LNCAP (cell line): ENCODE measurements at regions not wholly inside any gene's neighbourhood (a gene's known extent, or its start where the extent isn't known, plus 50 kb on each side); places are given as distances from the start of the nearest gene placed in this dataset.

Experiments used
- CTCF ChIP-seq: fragments of 450-650 bp; IDR thresholded peaks from 2 replicates; pipeline ENCODE4 v1.5.1; 2017; ENCODE audit warnings: mild to moderate bottlenecking

DNA sequence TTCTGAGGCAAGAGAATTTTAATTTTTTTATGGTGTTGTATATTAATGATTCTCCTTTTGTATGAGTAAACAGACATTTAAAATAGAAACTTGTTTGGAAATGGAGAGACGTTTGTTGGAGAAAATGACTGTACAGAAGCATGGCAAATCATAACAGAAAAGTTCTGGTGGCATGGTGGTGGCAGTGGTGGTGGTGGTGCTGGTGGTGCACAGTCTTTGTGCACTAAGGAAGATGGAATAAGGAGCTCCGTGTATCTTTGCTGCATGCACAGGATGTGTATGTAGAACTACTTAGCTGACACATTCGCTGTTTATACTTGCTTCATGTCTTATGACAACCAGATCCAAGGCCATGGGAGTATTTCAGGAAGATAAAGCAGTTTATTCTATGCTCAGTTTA, 294.9 kb downstream of the UTRN start:
- no peak for TF ChIP-seq CTCF

DNA sequence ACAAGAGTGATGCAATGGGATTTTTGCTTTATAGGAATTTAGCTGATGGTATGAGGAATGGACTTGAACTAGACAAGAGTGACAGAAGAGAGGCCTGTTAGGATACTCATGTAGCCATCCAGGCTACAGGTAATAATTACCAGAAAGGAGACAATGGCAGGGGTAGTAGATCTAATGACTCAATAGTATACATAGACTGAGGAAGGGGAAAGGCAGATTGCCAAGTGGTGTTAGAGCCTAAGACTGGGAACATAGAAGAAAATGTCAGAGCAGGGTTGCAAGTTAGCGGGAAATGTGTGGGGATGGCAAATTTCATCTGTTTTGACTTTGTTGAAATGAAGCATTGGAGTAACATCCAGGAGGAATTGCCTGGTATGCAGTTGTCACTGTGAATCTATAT, 295.6 kb downstream of the UTRN start:
- TF ChIP-seq CTCF: no peak

DNA sequence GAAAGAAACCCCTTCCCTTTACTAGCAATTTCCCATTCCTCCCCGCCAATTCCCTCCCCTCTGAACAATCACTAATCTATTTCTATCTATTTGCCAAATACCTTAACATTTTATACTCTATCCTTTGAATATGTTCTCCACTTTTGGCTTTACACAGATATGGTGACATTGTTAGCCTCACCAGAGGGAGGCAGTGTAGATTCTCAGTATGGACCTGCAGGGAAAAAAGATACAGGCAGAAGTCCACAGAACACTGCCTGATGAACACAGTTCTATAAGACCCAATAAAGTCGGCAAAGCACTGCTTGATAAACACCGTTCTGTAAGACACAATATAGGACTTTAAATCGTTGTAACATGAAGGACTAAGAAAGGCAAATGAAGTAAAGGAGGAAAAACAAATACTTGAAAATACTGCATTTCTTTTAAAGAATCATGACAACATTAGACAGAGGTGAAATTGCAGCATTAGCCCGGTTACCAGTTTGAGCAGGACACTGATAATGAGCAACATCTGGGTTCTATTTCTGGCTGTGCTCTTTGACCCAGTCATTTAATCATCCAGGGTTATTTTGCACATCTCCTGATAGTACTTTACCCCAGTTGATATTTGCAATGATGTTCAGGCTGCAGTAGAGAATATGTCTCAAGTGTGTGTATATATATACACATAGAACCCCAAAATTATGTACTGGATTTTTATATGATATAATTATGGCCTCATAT, 296.8 kb downstream of the UTRN start:
- peak; percentile 73 for TF ChIP-seq CTCF

- TF ChIP-seq CTCF: no peak
Measured at GRCh38 chr6:144582939-144583613, 297.9 kb downstream of the UTRN start.

DNA sequence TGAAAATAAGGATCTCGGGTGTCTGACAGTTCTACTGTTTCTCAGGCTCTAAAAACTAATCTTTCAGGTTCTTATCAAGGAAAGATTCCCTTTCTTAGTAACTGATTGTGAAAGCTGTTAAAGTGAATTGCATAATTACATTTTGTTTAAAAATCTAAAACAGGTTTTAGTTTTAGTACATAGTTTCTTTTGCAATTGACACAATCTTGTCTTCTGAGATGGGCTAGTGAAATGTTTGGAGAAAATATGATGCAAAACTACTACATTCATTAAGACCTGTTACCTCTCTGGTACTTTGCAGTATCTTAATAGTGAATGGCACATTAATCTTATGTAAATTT, 298.4 kb downstream of the UTRN start:
- no peak for TF ChIP-seq CTCF

DNA sequence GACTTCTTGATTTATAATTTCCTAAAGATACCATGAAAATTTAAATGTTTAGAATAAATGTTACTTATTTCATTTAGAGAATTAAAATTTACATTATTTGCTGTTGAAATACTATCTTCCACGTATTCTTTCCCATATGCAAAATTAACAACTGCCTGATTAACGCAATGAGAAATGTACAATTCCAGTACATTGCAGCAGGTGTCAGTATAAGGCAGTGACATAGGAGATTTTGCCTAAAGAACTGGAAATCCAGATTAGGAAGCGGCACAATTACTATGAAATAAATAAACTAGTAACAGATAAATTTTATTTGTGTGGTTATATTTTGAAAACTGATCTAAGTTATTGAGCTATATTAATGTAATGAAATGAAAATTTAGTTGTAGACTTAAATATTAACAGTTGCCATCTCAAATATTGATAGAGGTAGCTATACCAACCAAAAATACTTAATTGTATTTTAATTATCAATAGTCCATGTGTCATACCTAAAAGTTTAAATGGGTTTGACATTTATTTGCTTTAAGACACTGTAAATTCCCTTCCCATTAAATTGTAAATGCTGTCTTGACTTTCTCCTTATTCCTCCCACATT, 300.2 kb downstream of the UTRN start:
- TF ChIP-seq CTCF: peak; percentile 84

DNA sequence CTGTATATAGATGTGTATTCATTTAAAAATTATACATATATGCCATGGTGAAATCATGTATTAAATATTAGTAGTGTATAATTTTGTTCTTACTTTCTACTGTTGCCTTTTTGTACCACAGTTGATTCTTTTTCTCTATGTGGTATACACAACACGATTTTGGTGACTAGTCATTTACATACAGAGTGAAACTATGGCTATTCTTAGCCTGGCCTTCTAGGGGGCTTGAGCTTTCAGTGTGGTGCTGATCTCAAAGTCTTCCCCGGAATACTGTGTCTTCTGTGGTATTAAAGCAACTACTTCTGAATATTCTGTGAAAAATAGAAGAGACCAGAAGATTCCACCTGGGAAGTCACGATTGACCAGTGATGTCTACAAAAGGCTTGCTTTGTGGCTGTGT, 301.9 kb downstream of the UTRN start:
- TF ChIP-seq CTCF: no peak
